ENCODE measurements at regions not wholly inside any gene's neighbourhood (a gene's known extent, or its start where the extent isn't known, plus 50 kb on each side); places are given as distances from the start of the nearest gene placed in this dataset.
"Not testable (repeated sequence)": the region's sequence is repeated elsewhere in the genome, so short reads cannot be mapped to it uniquely, and the experiment has no call there.

DNA sequence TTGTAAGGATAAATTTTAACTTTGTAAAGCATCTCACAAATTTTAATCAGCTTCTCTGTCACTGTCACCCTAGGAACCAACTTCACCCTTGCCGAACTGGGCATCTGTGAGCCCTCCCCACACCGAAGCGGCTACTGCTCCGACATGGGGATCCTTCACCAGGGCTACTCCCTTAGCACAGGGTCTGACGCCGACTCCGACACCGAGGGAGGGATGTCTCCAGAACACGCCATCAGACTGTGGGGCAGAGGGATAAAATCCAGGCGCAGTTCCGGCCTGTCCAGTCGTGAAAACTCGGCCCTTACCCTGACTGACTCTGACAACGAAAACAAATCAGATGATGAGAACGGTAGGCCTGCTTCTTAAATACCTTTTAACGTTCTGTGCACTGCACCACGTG lies 916.3 kb upstream of the WWC1 start:
- no peak for TF ChIP-seq POLR2A (IDR thresholded peaks at IDR 0.05; ENCODE audit: extremely low read depth, insufficient read length)
- TF ChIP-seq, protein P1, sequence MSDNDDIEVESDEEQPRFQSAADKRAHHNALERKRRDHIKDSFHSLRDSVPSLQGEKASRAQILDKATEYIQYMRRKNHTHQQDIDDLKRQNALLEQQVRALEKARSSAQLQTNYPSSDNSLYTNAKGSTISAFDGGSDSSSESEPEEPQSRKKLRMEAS (IDR thresholded peaks at IDR 0.05; ENCODE audit: low read depth, low read length), result no peak
- TF ChIP-seq MYC (IDR thresholded peaks at IDR 0.05; ENCODE audit: low read depth, low read length), result no peak
- TF ChIP-seq CTCF (IDR thresholded peaks at IDR 0.05; ENCODE audit: low read depth, low read length), result no peak
- H3K4me3 ChIP-seq (ENCODE audit: low read depth, low read length), result no peak overlapping the region
- no peak for DNase-seq (ENCODE audit: low read depth)

GRCh38 chr5:167378894-167379723 lies 912.3 kb upstream of the WWC1 start:
- TF ChIP-seq, protein P1 (IDR thresholded peaks at IDR 0.05; ENCODE audit: low read depth, low read length), result no peak
- TF ChIP-seq CTCF (IDR thresholded peaks at IDR 0.05; ENCODE audit: low read depth, low read length) (no peak), MYC (IDR thresholded peaks at IDR 0.05; ENCODE audit: low read depth, low read length) (no peak), POLR2A (IDR thresholded peaks at IDR 0.05; ENCODE audit: extremely low read depth, insufficient read length) (no peak)
- no peak overlapping the region for H3K4me3 ChIP-seq (ENCODE audit: low read depth, low read length)
- no peak for DNase-seq (ENCODE audit: low read depth)

DNA sequence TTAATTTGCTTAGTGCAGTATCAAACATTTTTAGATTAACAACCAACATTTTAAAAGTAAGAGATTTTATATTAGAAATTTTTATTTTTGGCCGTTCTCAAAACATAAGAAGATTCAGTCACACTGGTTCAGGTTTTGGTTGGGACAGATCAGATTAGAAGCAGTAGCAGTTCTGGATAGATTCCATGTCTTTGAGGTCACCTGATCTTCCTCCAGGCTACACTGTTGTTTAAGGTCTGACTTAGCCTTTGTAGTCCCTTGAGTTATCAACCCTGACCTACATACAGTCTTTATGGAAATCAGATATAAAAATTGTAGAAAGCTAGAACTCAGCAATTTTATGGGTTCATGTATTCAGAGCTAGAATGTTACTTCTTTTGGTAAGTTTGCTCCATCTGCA lies 910.0 kb upstream of the WWC1 start:
- TF ChIP-seq MYC (IDR thresholded peaks at IDR 0.05; ENCODE audit: low read depth, low read length) (no peak), POLR2A (IDR thresholded peaks at IDR 0.05; ENCODE audit: extremely low read depth, insufficient read length) (no peak), CTCF (IDR thresholded peaks at IDR 0.05; ENCODE audit: low read depth, low read length) (no peak)
- TF ChIP-seq, protein P1 (IDR thresholded peaks at IDR 0.05; ENCODE audit: low read depth, low read length), result no peak
- DNase-seq (ENCODE audit: low read depth), result no peak
- no peak overlapping the region for H3K4me3 ChIP-seq (ENCODE audit: low read depth, low read length)

DNA sequence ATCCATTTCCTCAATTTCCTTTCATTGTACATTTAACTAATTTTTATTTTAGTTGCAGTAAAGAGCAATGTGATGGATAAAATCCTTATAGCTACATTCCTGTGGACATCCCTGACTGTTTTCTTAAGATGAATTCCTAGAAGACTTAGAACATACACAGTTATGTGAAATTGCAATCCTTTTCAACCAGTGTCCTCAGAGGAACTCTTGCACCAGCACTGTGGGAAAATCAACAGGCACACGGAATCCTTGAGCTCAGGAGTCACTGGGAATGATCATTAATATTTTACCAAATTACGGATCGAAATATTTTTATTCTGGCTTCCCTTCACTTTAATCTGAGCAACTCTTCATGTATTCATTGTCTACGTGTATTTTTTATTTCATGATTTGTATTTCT lies 901.9 kb upstream of the WWC1 start:
- no peak overlapping the region for H3K4me3 ChIP-seq (ENCODE audit: low read depth, low read length)
- DNase-seq (ENCODE audit: low read depth), result no peak
- TF ChIP-seq CTCF (IDR thresholded peaks at IDR 0.05; ENCODE audit: low read depth, low read length), result no peak

- not testable (repeated sequence) for H3K4me3 ChIP-seq (ENCODE audit: low read depth, low read length); DNase-seq (ENCODE audit: low read depth)
Measured at GRCh38 chr5:167391286-167391685, 900.2 kb upstream of the WWC1 start.

DNA sequence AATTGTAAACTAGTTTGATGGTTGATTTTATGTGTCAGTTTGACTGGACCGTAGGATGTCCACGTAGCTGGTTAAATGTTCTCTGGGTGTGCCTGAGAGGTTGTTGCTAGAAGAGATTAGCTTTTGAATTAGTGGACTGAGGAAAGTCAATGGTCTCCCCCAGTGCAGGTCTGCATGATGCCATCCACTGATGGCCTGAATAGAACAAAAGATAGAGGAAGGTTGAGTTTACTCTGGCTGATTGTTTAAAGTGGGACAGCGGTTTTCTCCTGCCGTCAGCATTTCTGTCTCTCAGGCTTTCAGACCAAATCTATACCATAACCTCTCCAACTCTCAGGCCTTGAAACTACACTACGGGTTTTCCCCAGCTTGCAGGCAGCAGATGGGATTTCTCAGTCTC lies 899.2 kb upstream of the WWC1 start:
- TF ChIP-seq POLR2A (IDR thresholded peaks at IDR 0.05; ENCODE audit: extremely low read depth, insufficient read length) (no peak), CTCF (IDR thresholded peaks at IDR 0.05; ENCODE audit: low read depth, low read length) (no peak), MYC (IDR thresholded peaks at IDR 0.05; ENCODE audit: low read depth, low read length) (no peak)
- TF ChIP-seq, protein P1 (IDR thresholded peaks at IDR 0.05; ENCODE audit: low read depth, low read length), result no peak
- no peak for DNase-seq (ENCODE audit: low read depth)
- H3K4me3 ChIP-seq (ENCODE audit: low read depth, low read length), result no peak overlapping the region

Data from NB4 (cell line).